ENCODE measurements at regions not wholly inside any gene's neighbourhood (a gene's known extent, or its start where the extent isn't known, plus 50 kb on each side); places are given as distances from the start of the nearest gene placed in this dataset.

GRCh38 chr6:130744576-130745366 is 82.4 kb upstream of the SMLR1 start:
- TF ChIP-seq CTCF (IDR thresholded peaks at IDR 0.05; ENCODE audit: extremely low read depth in 1 of 2, insufficient read depth in 1 of 2, low read depth in 1 of 2, low read length in 2 of 2) (no peak), POLR2A (IDR thresholded peaks at IDR 0.05; ENCODE audit: low read depth, low read length) (no peak), POLR2AphosphoS5 (IDR thresholded peaks at IDR 0.05; ENCODE audit: insufficient read depth, low read depth, low read length) (no peak), EZH2 (IDR thresholded peaks at IDR 0.05; ENCODE audit: borderline replicate concordance, low read depth, low read length, severe bottlenecking) (no peak), MYC (IDR thresholded peaks at IDR 0.05; ENCODE audit: low read depth, low read length) (no peak), MAX (IDR thresholded peaks at IDR 0.05; ENCODE audit: insufficient read depth, insufficient read length) (no peak), FOS (IDR thresholded peaks at IDR 0.05; ENCODE audit: borderline replicate concordance, insufficient read depth, low read length) (no peak), GATA2 (IDR thresholded peaks at IDR 0.05; ENCODE audit: insufficient read depth, insufficient read length, low read depth, low read length) (no peak)

All from endothelial cell of umbilical vein (primary cell).